Heart left ventricle (tissue), 16 donors: ENCODE measurements at regions not wholly inside any gene's neighbourhood (a gene's known extent, or its start where the extent isn't known, plus 50 kb on each side); places are given as distances from the start of the nearest gene placed in this dataset.

Experiments
- ATAC-seq, 4 donors: fragments of 200-7000 bp; cut with Tn5 transposase; one replicate each; pipeline ENCODE4 v1.9.1; 2020 to 2022; ENCODE audit warnings: moderate library complexity in 4 of 4, mild to moderate bottlenecking in 3 of 4, moderate number of reproducible peaks in 1 of 4
- DNase-seq, 5 donors: peaks; one replicate each; pipeline ENCODE4 v3.0.0-alpha.2; 2020
- H3K27ac ChIP-seq, 12 donors: fragments of 200-600 bp; sonication (generic) in 4 of 12; one replicate each; pipeline versions ENCODE4 v1.5.0 to v1.8.0; 2016 to 2022; ENCODE audit warnings: mild to moderate bottlenecking in 2 of 12
- H3K27me3 ChIP-seq, 9 donors: fragments of 200-600 bp; sonication (generic) in 2 of 9; one replicate each; pipeline versions ENCODE4 v1.5.1 to v1.8.0; 2016 to 2022; ENCODE audit warnings: mild to moderate bottlenecking in 3 of 9
- H3K36me3 ChIP-seq, 9 donors: fragments of 200-600 bp; sonication (generic) in 2 of 9; one replicate each; pipeline versions ENCODE4 v1.5.0 to v1.8.0; 2018 to 2022; ENCODE audit warnings: mild to moderate bottlenecking in 2 of 9
- H3K4me1 ChIP-seq, 12 donors: fragments of 200-600 bp; sonication (generic) in 4 of 12; one replicate each; pipeline versions ENCODE4 v1.5.0 to v1.8.0; 2016 to 2022; ENCODE audit warnings: mild to moderate bottlenecking in 3 of 12
- H3K4me3 ChIP-seq, 12 donors: fragments of 200-600 bp; sonication (generic) in 4 of 12; one replicate each; pipeline versions ENCODE4 v1.5.0 to v1.8.0; 2017 to 2022; ENCODE audit warnings: mild to moderate bottlenecking in 9 of 12, moderate library complexity in 4 of 12
- H3K9me3 ChIP-seq, 12 donors: fragments of 200-600 bp; sonication (generic) in 4 of 12; one replicate each; pipeline versions ENCODE4 v1.5.0 to v1.8.0; 2016 to 2022; ENCODE audit warnings: mild to moderate bottlenecking in 1 of 12
- CTCF ChIP-seq, 12 donors: fragments of 200-600 bp; sonication (generic) in 4 of 12; IDR thresholded peaks; one replicate each; pipeline versions ENCODE4 v1.5.0 to v1.8.0; 2018 to 2022; ENCODE audit warnings: antibody characterized with exemption in 12 of 12, mild to moderate bottlenecking in 5 of 12
- POLR2A ChIP-seq, 2 donors: fragments of 450-650 bp; IDR thresholded peaks; one replicate each; pipeline ENCODE4 v1.6.1; 2017; ENCODE audit warnings: antibody characterized with exemption in 2 of 2, mild to moderate bottlenecking in 2 of 2, moderate library complexity in 2 of 2
- WGBS, 4 donors: extraction: QIAGEN DNeasy Blood & Tissue Kit in 2 of 4; methylation state at CpG; one replicate each; pipeline versions ENCODE4 v1.1.5 to v1.1.7; 2013 to 2018; 5-methylcytosine and 5-hydroxymethylcytosine counted together
- intact Hi-C, 10 donors: fragments of 100-400 bp; cut with DNase I; formaldehyde crosslinking; loops; one replicate each; pipeline versions ENCODE4 v1.11.1 to v1.14.2; 2022
- donor health status: ischemic (EF 13 %, LVEDD 7.1; RV severe dilation, severe dysfunction).
- donor health status: healthy with polysubstance abuse.
- donor health status: DM: no; HTN: yes; CAD: no.
- donor health status: DM: no; HTN: no; CAD: no.
- donor health status: ischemic (EF 25% LVEDD 6.9; RV normal size, moderate dysfunction).
- donor health status: ischemic (EF 25% LVEDD 5.7; RV mildly dilated, moderate dysfunction).
- donor health status: healthy.
- donor health status: DM: yes; HTN: yes; CAD: no.
- donor health status: ischemic (EF 35%, LVEDD 5.7; RV mildly dilated, moderate dysfunction).
- donor health status: nonischemic (EF 11% LVEDD 7.7; RV severe dilation, severe dysfunction).
- donor health status: DM: yes; HTN: yes; CAD: no.
- donor health status: PGD.
- donor health status: ischemic (EF 29% LVEDD 5.4; RV normal size, mild dysfunction).
- donor health status: nonischemic (EF 23%, LVEDD 6.1; RV moderate dilation, normal function).

DNA sequence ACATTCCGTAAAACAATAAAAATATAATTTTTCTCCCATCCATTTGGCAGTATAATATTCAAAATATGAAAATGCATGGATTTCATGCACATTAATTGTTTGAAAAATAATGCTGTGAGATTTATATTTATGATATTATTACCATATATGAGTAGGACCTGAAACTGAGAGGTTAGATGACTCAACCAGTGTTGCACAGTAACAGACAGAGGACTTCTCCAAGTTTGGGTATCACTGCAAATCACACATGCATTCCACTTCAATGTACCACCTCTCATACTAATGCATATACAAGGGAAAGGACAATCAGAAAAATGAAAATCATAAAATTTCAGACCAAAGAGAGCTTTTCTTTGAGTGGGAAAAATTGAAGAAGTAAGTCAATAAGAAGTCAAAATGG is 269.5 kb downstream of the SOCS6 start:
- TF ChIP-seq CTCF (IDR thresholded peaks at IDR 0.05) (no peak), POLR2A (IDR thresholded peaks at IDR 0.05) (no peak)
- DNase-seq (no peak), ATAC-seq (no peak)
- 66 to 84% (median 79%) methylated on average over 1 of the region's 1 CpG for WGBS, 4 donors
- no peaks in the 10 kb centered on the region for H3K36me3 ChIP-seq
- no peaks in the 10 kb centered on the region for H3K9me3 ChIP-seq
- no peaks in the 10 kb centered on the region for H3K27me3 ChIP-seq
- no peak overlapping the region for H3K4me3 ChIP-seq
- intact Hi-C loops: no loop called here
- H3K27ac ChIP-seq: no peak overlapping the region
- no peaks in the 10 kb centered on the region for H3K4me1 ChIP-seq

DNA sequence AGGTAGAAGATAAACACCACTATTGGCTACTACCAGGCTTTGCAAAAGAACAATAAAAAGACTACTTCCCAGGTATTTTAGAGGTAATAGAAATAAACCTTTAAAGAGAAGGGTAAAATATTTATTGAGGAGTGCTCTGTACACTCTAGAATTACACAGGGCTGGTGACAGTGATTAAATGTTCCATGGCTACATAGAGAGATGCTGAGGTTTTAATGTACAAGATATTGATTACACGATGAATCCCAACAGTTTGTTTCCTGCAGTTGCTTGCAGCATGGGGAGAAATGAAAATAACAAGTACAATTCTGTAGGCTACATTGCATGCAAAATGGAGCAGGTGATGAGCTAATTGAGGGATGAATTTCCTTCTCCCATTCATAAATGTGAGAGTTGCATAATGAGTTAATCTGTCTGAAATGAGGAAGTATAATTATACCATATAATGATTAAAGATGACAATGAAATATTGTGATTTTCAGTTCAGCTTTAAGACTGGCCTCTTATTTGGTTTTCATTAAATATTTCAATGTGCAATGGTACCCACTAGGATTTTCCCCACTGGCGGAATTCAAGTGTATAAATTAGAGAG is 266.1 kb downstream of the SOCS6 start:
- no peak overlapping the region for H3K27ac ChIP-seq
- TF ChIP-seq CTCF (IDR thresholded peaks at IDR 0.05) (no peak), POLR2A (IDR thresholded peaks at IDR 0.05) (no peak)
- intact Hi-C loops: no loop called here
- no peaks in the 10 kb centered on the region for H3K9me3 ChIP-seq
- WGBS, 4 donors: 72 to 80% (median 74%) methylated on average over 2 of the region's 2 CpGs
- DNase-seq (no peak), ATAC-seq (no peak)
- H3K36me3 ChIP-seq: no peaks in the 10 kb centered on the region
- no peaks in the 10 kb centered on the region for H3K27me3 ChIP-seq
- no peaks in the 10 kb centered on the region for H3K4me1 ChIP-seq
- H3K4me3 ChIP-seq: no peak overlapping the region

DNA sequence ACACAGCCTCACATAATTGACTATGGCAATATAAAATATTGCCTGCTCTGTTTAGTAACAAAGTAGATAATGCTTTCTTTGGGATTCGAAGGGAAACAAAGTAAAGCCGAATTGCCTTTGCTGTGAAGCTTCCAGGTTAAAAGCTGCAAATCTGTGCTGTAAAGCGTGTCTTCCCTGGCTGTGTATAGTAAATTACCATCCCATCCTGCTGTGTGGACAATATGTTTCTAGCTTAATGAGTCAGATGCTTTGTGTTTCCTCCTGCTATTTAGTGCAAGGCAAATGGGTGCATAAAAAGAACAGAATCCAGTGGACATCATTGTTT is 265.1 kb downstream of the SOCS6 start:
- no peaks in the 10 kb centered on the region for H3K27me3 ChIP-seq
- H3K36me3 ChIP-seq: no peaks in the 10 kb centered on the region
- TF ChIP-seq POLR2A (IDR thresholded peaks at IDR 0.05) (no peak), CTCF (IDR thresholded peaks at IDR 0.05) (no peak)
- H3K27ac ChIP-seq: no peak overlapping the region
- ATAC-seq (no peak), DNase-seq (no peak)
- H3K4me3 ChIP-seq: no peak overlapping the region
- WGBS, 4 donors: 75 to 83% (median 76%) methylated on average over 3 of the region's 3 CpGs
- H3K4me1 ChIP-seq: no peaks in the 10 kb centered on the region
- no peaks in the 10 kb centered on the region for H3K9me3 ChIP-seq
- intact Hi-C loops: no loop called here

- no peak for DNase-seq
- ATAC-seq: no peak
These were observed 264.5 kb downstream of the SOCS6 start for GRCh38 chr18:70553245-70553935.

More at GRCh38 chr18:70553245-70553935, 264.5 kb downstream of the SOCS6 start:
- Histone ChIP-seq H3K27ac (no peak overlapping the region), H3K9me3 (no peaks in the 10 kb centered on the region), H3K27me3 (no peaks in the 10 kb centered on the region), H3K36me3 (no peaks in the 10 kb centered on the region), H3K4me1 (no peaks in the 10 kb centered on the region), H3K4me3 (no peak overlapping the region)
- 76 to 82% (median 76%) methylated on average over 10 of the region's 10 CpGs for WGBS, 4 donors
- intact Hi-C loops: no loop called here
- TF ChIP-seq CTCF (IDR thresholded peaks at IDR 0.05): no peak
- TF ChIP-seq POLR2A (IDR thresholded peaks at IDR 0.05): no peak
